Loucy (cell line): ENCODE measurements at regions not wholly inside any gene's neighbourhood (a gene's known extent, or its start where the extent isn't known, plus 50 kb on each side); places are given as distances from the start of the nearest gene placed in this dataset.

ENCODE experiments used
- H2AFZ ChIP-seq: fragments of 200-600 bp; sonication (generic); 2 replicates; pipeline ENCODE4 v1.6.0; 2016; ENCODE audit warnings: antibody characterized with exemption, mild to moderate bottlenecking, low read length, moderate library complexity
- H3F3A ChIP-seq: fragments of 200-600 bp; 2 replicates; pipeline ENCODE4 v1.6.0; 2016; ENCODE audit warnings: antibody characterized with exemption, low read depth, mild to moderate bottlenecking
- H3K27me3 ChIP-seq: fragments of 200-600 bp; sonication (generic); 2 replicates; pipeline ENCODE4 v1.6.1; 2014; ENCODE audit warnings: low read length, mild to moderate bottlenecking; ENCODE audit not compliant: insufficient read depth, poor library complexity, severe bottlenecking
- H3K36me3 ChIP-seq: fragments of 200-600 bp; sonication (generic); 2 replicates; pipeline ENCODE4 v1.6.1; 2016; ENCODE audit warnings: low read length; ENCODE audit not compliant: insufficient read depth
- H3K4me1 ChIP-seq: fragments of 200-600 bp; sonication (generic); 2 replicates; pipeline ENCODE4 v1.5.1; 2014; ENCODE audit warnings: low read length, mild to moderate bottlenecking; ENCODE audit not compliant: insufficient read depth, poor library complexity, severe bottlenecking
- H3K4me2 ChIP-seq: fragments of 200-600 bp; sonication (generic); 2 replicates; pipeline ENCODE4 v1.6.0; 2014; ENCODE audit warnings: antibody characterized with exemption, low read length, low read depth, mild to moderate bottlenecking; ENCODE audit not compliant: poor library complexity, severe bottlenecking
- H3K4me3 ChIP-seq: fragments of 200-600 bp; sonication (generic); 2 replicates; pipeline ENCODE4 v1.5.1; 2014; ENCODE audit warnings: low read length, mild to moderate bottlenecking, mixed read lengths; ENCODE audit not compliant: poor library complexity, severe bottlenecking
- H3K79me2 ChIP-seq: fragments of 200-600 bp; sonication (generic); 2 replicates; pipeline ENCODE4 v1.6.1; 2014; ENCODE audit warnings: low read length; ENCODE audit not compliant: insufficient read depth
- H3K9ac ChIP-seq: fragments of 200-600 bp; sonication (generic); 2 replicates; pipeline ENCODE4 v1.6.0; 2014; ENCODE audit warnings: mild to moderate bottlenecking, low read depth, low read length, moderate library complexity; ENCODE audit not compliant: poor library complexity, severe bottlenecking
- H3K9me2 ChIP-seq: fragments of 200-600 bp; sonication (generic); replicated peaks from 2 replicates; pipeline ENCODE4 v1.6.1; 2016; ENCODE audit warnings: low read depth, low read length, mixed read lengths
- H3K9me3 ChIP-seq: fragments of 200-600 bp; sonication (generic); 2 replicates; pipeline ENCODE4 v1.6.1; 2014; ENCODE audit warnings: mild to moderate bottlenecking, antibody characterized with exemption, low read length, low read depth; ENCODE audit not compliant: insufficient read depth
- H4K20me1 ChIP-seq: fragments of 200-600 bp; sonication (generic); 2 replicates; pipeline ENCODE4 v1.6.0; 2014; ENCODE audit warnings: antibody characterized with exemption, low read length, mild to moderate bottlenecking; ENCODE audit not compliant: insufficient read depth, poor library complexity, severe bottlenecking
- EZH2phosphoT487 ChIP-seq: fragments of 200-600 bp; IDR thresholded peaks from 2 replicates; pipeline ENCODE4 v1.6.1; 2018; ENCODE audit warnings: antibody characterized with exemption, mild to moderate bottlenecking, moderate library complexity, borderline replicate concordance
- TF ChIP-seq, protein P1 (sequence below): fragments of 200-600 bp; sonication (generic); conservative IDR thresholded peaks from 2 replicates; pipeline ENCODE4 v1.5.1; 2014; ENCODE audit warnings: mild to moderate bottlenecking, antibody characterized with exemption, low read length

DNA sequence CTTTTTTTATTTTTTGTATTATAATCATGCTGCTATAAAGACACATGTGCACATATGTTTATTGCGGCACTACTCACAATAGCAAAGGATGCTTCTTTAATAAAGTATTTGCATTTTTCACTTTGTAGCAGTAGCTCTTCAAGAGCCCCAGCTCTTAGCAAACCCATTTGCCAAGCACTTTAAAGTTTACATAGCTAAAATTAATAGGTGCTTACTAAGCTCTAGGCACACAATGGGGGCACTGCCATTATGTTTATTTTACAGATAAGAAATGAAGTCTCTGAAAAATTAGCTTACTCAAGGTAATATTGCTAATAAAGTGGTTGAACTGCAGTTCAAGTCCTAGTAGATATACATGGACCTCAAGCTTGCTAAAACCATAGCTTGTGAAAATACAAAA, 230.3 kb upstream of the ARHGAP24 start:
- H3K27me3 ChIP-seq: no peaks in the 10 kb centered on the region

DNA sequence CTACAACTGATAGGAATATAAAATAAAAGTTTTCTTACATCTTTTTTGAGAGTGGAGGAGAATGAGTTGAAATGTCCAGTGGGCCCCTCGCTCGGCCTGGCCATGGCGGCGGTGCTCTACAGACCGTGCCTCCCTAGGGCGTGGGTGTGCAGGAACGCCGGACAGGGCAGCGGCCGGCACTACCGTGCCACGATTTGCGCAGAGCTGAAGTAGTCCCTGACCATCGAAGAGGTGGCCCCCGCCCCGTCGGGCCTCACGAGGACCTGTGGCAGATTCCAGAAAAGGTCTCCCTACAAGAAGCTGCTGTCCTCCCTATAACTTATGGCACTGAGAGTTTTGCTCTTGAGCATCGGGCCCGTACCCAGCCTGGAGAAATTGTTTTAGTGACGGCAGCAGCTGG, 228.9 kb upstream of the ARHGAP24 start:
- Histone ChIP-seq H3K79me2 (no peaks in the 10 kb centered on the region), H3K36me3 (no peaks in the 10 kb centered on the region), H3K4me3 (no peak overlapping the region), H3K9me3 (no peaks in the 10 kb centered on the region), H3K4me1 (no peaks in the 10 kb centered on the region), H3K27me3 (no peaks in the 10 kb centered on the region), H3K4me2 (no peak overlapping the region), H3F3A (no peaks in the 10 kb centered on the region), H3K9ac (no peak overlapping the region), H4K20me1 (no peaks in the 10 kb centered on the region), H2AFZ (no peak overlapping the region), H3K9me2 (no peaks in the 10 kb centered on the region)
- TF ChIP-seq, protein P1, sequence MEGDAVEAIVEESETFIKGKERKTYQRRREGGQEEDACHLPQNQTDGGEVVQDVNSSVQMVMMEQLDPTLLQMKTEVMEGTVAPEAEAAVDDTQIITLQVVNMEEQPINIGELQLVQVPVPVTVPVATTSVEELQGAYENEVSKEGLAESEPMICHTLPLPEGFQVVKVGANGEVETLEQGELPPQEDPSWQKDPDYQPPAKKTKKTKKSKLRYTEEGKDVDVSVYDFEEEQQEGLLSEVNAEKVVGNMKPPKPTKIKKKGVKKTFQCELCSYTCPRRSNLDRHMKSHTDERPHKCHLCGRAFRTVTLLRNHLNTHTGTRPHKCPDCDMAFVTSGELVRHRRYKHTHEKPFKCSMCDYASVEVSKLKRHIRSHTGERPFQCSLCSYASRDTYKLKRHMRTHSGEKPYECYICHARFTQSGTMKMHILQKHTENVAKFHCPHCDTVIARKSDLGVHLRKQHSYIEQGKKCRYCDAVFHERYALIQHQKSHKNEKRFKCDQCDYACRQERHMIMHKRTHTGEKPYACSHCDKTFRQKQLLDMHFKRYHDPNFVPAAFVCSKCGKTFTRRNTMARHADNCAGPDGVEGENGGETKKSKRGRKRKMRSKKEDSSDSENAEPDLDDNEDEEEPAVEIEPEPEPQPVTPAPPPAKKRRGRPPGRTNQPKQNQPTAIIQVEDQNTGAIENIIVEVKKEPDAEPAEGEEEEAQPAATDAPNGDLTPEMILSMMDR: no peak
- TF ChIP-seq EZH2phosphoT487: no peak

More for the DNA sequence above, 230.3 kb upstream of the ARHGAP24 start:
- Histone ChIP-seq H3K9me2 (no peaks in the 10 kb centered on the region), H2AFZ (no peak overlapping the region), H3K9ac (no peak overlapping the region), H3F3A (no peaks in the 10 kb centered on the region), H3K79me2 (no peaks in the 10 kb centered on the region), H3K36me3 (no peaks in the 10 kb centered on the region), H4K20me1 (no peaks in the 10 kb centered on the region), H3K4me1 (no peaks in the 10 kb centered on the region), H3K9me3 (no peaks in the 10 kb centered on the region), H3K4me2 (no peak overlapping the region), H3K4me3 (no peak overlapping the region)
- TF ChIP-seq EZH2phosphoT487: no peak
- TF ChIP-seq, protein P1: no peak

DNA sequence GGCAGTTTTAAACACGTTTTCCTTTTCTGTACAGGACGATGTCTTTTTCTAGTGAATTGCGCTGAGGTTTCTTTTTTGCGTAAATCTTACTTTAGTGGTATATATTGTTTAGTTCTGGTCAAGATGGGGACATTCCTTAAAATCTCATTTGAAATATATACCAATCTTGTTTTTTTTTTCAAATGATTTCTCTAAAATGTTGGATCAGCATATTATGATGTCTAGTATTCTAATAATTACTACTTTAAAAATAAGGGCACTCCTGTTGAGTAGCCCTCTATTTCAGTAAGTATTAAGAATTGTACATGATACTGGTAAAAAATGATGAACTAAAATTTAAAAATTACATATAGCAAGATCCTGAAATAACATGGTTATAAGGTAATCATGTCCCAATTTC, 224.1 kb upstream of the ARHGAP24 start:
- H3K9me3 ChIP-seq: no peaks in the 10 kb centered on the region
- TF ChIP-seq EZH2phosphoT487: no peak
- TF ChIP-seq, protein P1: no peak
- no peaks in the 10 kb centered on the region for H3F3A ChIP-seq
- H3K4me3 ChIP-seq: no peak overlapping the region
- no peaks in the 10 kb centered on the region for H4K20me1 ChIP-seq
- H3K79me2 ChIP-seq: no peaks in the 10 kb centered on the region
- no peak overlapping the region for H2AFZ ChIP-seq
- H3K9me2 ChIP-seq: no peaks in the 10 kb centered on the region
- no peak overlapping the region for H3K9ac ChIP-seq
- no peaks in the 10 kb centered on the region for H3K4me1 ChIP-seq
- no peaks in the 10 kb centered on the region for H3K27me3 ChIP-seq
- H3K4me2 ChIP-seq: no peak overlapping the region
- H3K36me3 ChIP-seq: no peaks in the 10 kb centered on the region
